ENCODE measurements at regions not wholly inside any gene's neighbourhood (a gene's known extent, or its start where the extent isn't known, plus 50 kb on each side); places are given as distances from the start of the nearest gene placed in this dataset.

DNA sequence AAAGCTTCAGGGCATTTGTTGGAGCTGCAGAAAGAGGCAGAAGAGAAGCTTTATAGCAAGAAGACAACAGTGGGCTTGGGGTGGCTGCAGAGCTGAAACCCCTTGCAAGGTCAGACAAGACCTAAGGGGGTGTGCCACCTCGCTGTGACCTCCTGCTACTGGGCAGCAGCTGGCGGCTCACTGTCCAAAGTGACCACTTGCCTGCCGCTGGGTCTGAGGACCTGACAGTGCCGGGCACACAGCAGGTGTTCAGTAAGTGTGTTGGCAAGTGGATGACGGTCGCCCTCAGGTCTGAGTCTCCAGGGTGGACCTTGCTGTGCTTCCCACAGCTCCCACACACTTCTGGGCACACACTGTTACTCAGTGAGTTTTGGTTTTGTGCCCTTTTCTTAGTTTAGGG lies 336.5 kb downstream of the C16orf95 start:
- no peaks in the 10 kb centered on the region for H3K79me2 ChIP-seq (ENCODE audit: insufficient read depth, low read length)
- no peaks in the 10 kb centered on the region for H3K9me3 Mint-ChIP-seq (ENCODE audit: unreplicated experiment)
- no peak for FAIRE-seq
- H3K27ac ChIP-seq (ENCODE audit: low read depth, low read length) = no peak overlapping the region
- no peak for TF ChIP-seq CTCF (IDR thresholded peaks at IDR 0.05; ENCODE audit: insufficient read depth, low read depth, low read length)
- no peak for TF ChIP-seq EZH2 (IDR thresholded peaks at IDR 0.05; ENCODE audit: insufficient read depth, low read length)
- no peak overlapping the region for H3K4me3 ChIP-seq (ENCODE audit: insufficient read depth, low read depth, low read length)
- H3K36me3 Mint-ChIP-seq (ENCODE audit: low read depth, unreplicated experiment) = no peaks in the 10 kb centered on the region
- no peak overlapping the region for H3K4me3 Mint-ChIP-seq (ENCODE audit: unreplicated experiment)
- no peaks in the 10 kb centered on the region for H3K36me3 ChIP-seq (ENCODE audit: insufficient read depth, low read length)
- no peaks in the 10 kb centered on the region for H3K9me3 ChIP-seq (ENCODE audit: insufficient read depth, low read depth, low read length)
- no peaks in the 10 kb centered on the region for H3K27me3 ChIP-seq (ENCODE audit: insufficient read depth, low read length)
- H2AFZ ChIP-seq (ENCODE audit: low read depth, low read length) = no peak overlapping the region
- peaks cover 24% of the 10 kb centered on the region for H3K27me3 Mint-ChIP-seq (ENCODE audit: low read depth, unreplicated experiment)
- H3K4me2 ChIP-seq (ENCODE audit: low read length) = no peak overlapping the region
- no peak overlapping the region for H3K27ac Mint-ChIP-seq (ENCODE audit: unreplicated experiment)
- no peak for DNase-seq (ENCODE audit: low read depth)
- no peak overlapping the region for H3K9ac ChIP-seq (ENCODE audit: low read length)
- H4K20me1 ChIP-seq (ENCODE audit: insufficient read depth, low read length) = no peaks in the 10 kb centered on the region
- H3K4me1 ChIP-seq (ENCODE audit: insufficient read depth, low read length) = peaks cover 14% of the 10 kb centered on the region
- H3K4me1 Mint-ChIP-seq (ENCODE audit: low read depth, unreplicated experiment) = peaks cover 4% of the 10 kb centered on the region

DNA sequence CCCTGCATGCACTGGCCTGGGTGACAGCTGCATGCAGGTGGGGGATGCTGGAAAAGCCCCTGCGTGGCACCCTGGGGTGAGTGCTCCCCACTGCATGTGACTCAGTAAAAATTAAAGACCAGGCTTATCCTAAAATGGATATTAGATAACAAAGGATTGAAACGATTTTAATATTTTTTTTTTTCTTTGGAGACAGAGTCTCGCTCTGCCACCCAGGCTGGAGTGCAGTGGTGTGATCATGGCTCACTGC lies 334.9 kb downstream of the C16orf95 start:
- H3K36me3 ChIP-seq (ENCODE audit: insufficient read depth, low read length) = no peaks in the 10 kb centered on the region
- H3K9me3 Mint-ChIP-seq (ENCODE audit: unreplicated experiment) = no peaks in the 10 kb centered on the region
- no peak for DNase-seq (ENCODE audit: low read depth)

GRCh38 chr16:86982912-86983311 lies 334.3 kb downstream of the C16orf95 start:
- no peaks in the 10 kb centered on the region for H3K9me3 ChIP-seq (ENCODE audit: insufficient read depth, low read depth, low read length)
- no peak overlapping the region for H3K9ac ChIP-seq (ENCODE audit: low read length)
- H3K27ac Mint-ChIP-seq (ENCODE audit: unreplicated experiment) = peak overlapping the region; percentile 62
- H3K4me3 Mint-ChIP-seq (ENCODE audit: unreplicated experiment) = no peak overlapping the region
- no peaks in the 10 kb centered on the region for H3K27me3 ChIP-seq (ENCODE audit: insufficient read depth, low read length)
- DNase-seq (ENCODE audit: low read depth) (no peak), FAIRE-seq (no peak)
- TF ChIP-seq CTCF (IDR thresholded peaks at IDR 0.05; ENCODE audit: insufficient read depth, low read depth, low read length) (no peak), EZH2 (IDR thresholded peaks at IDR 0.05; ENCODE audit: insufficient read depth, low read length) (no peak)
- no peaks in the 10 kb centered on the region for H3K36me3 Mint-ChIP-seq (ENCODE audit: low read depth, unreplicated experiment)
- no peak overlapping the region for H3K27ac ChIP-seq (ENCODE audit: low read depth, low read length)
- H3K9me3 Mint-ChIP-seq (ENCODE audit: unreplicated experiment) = no peaks in the 10 kb centered on the region
- H2AFZ ChIP-seq (ENCODE audit: low read depth, low read length) = no peak overlapping the region
- no peaks in the 10 kb centered on the region for H4K20me1 ChIP-seq (ENCODE audit: insufficient read depth, low read length)
- no peak overlapping the region for H3K4me3 ChIP-seq (ENCODE audit: insufficient read depth, low read depth, low read length)
- no peak overlapping the region for H3K4me2 ChIP-seq (ENCODE audit: low read length)
- no peaks in the 10 kb centered on the region for H3K79me2 ChIP-seq (ENCODE audit: insufficient read depth, low read length)
- H3K36me3 ChIP-seq (ENCODE audit: insufficient read depth, low read length) = no peaks in the 10 kb centered on the region
- H3K4me1 ChIP-seq (ENCODE audit: insufficient read depth, low read length) = peaks cover 2% of the 10 kb centered on the region
- peaks cover 26% of the 10 kb centered on the region for H3K27me3 Mint-ChIP-seq (ENCODE audit: low read depth, unreplicated experiment)
- H3K4me1 Mint-ChIP-seq (ENCODE audit: low read depth, unreplicated experiment) = no peaks in the 10 kb centered on the region

More for the DNA sequence above, 334.9 kb downstream of the C16orf95 start:
- Mint-ChIP-seq H3K4me1 (ENCODE audit: low read depth, unreplicated experiment) (no peaks in the 10 kb centered on the region), H3K4me3 (ENCODE audit: unreplicated experiment) (no peak overlapping the region), H3K27me3 (ENCODE audit: low read depth, unreplicated experiment) (peaks cover 26% of the 10 kb centered on the region), H3K36me3 (ENCODE audit: low read depth, unreplicated experiment) (no peaks in the 10 kb centered on the region), H3K27ac (ENCODE audit: unreplicated experiment) (no peak overlapping the region)
- no peaks in the 10 kb centered on the region for H3K79me2 ChIP-seq (ENCODE audit: insufficient read depth, low read length)
- H3K4me3 ChIP-seq (ENCODE audit: insufficient read depth, low read depth, low read length) = no peak overlapping the region
- no peak for FAIRE-seq
- no peak overlapping the region for H3K27ac ChIP-seq (ENCODE audit: low read depth, low read length)
- H3K4me2 ChIP-seq (ENCODE audit: low read length) = no peak overlapping the region
- no peaks in the 10 kb centered on the region for H4K20me1 ChIP-seq (ENCODE audit: insufficient read depth, low read length)
- no peaks in the 10 kb centered on the region for H3K9me3 ChIP-seq (ENCODE audit: insufficient read depth, low read depth, low read length)
- peaks cover 2% of the 10 kb centered on the region for H3K4me1 ChIP-seq (ENCODE audit: insufficient read depth, low read length)
- H3K27me3 ChIP-seq (ENCODE audit: insufficient read depth, low read length) = no peaks in the 10 kb centered on the region
- TF ChIP-seq CTCF (IDR thresholded peaks at IDR 0.05; ENCODE audit: insufficient read depth, low read depth, low read length) = no peak
- TF ChIP-seq EZH2 (IDR thresholded peaks at IDR 0.05; ENCODE audit: insufficient read depth, low read length) = no peak
- H3K9ac ChIP-seq (ENCODE audit: low read length) = no peak overlapping the region
- H2AFZ ChIP-seq (ENCODE audit: low read depth, low read length) = no peak overlapping the region

Measured in astrocyte (in vitro differentiated cells and primary cell).